ENCODE measurements at regions not wholly inside any gene's neighbourhood (a gene's known extent, or its start where the extent isn't known, plus 50 kb on each side); places are given as distances from the start of the nearest gene placed in this dataset.

DNA sequence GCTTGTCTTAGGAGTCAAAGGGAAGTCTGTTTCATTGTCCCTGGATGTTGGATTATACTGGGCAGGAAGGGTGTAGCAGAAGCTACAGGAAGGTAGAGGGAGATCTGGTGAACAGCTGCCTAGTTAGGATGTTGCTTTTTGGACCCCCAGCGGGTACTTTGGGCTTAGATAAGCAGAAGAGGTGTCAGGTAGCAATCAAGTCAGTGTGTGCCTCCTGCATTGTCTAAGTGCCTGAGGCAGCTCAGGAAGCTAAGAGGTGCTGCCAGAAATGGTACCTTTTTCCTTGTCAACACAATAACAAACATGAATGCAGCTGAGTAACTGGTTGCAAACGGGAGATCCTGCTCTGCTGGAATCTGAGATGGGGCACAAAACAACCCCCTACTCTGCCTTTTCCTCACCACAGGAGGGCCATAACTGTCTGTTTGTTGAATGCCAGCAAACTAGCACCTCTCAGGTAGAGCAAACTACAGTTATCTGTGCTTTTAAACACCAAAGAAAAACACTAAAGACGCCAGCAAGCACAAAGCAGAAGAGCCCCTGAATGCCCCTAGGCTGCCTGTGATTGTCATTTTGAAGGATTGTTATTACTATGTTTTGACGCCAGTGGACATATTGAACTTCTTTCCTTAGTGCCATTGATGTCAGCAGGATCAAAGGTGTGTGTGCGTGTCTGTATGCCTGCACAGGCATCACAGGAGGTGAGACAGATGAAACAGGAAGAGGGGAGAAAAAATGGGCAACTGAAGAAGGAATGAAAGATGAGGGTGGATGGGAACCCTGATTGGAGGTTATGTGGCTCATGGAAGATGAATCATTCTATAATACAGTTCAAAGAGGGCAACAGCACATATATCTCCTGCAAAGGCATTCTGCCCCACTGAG, 151.4 kb downstream of the ETAA1 start:
- in situ Hi-C loops (cut with MboI; ENCODE audit: low pct_unique_long_range_greater_than_20kb, low sequenced_read_pairs, unreplicated experiment): no loop called here
- DNase-seq (ENCODE audit: low spot score): no peak
- TF ChIP-seq, protein P1, sequence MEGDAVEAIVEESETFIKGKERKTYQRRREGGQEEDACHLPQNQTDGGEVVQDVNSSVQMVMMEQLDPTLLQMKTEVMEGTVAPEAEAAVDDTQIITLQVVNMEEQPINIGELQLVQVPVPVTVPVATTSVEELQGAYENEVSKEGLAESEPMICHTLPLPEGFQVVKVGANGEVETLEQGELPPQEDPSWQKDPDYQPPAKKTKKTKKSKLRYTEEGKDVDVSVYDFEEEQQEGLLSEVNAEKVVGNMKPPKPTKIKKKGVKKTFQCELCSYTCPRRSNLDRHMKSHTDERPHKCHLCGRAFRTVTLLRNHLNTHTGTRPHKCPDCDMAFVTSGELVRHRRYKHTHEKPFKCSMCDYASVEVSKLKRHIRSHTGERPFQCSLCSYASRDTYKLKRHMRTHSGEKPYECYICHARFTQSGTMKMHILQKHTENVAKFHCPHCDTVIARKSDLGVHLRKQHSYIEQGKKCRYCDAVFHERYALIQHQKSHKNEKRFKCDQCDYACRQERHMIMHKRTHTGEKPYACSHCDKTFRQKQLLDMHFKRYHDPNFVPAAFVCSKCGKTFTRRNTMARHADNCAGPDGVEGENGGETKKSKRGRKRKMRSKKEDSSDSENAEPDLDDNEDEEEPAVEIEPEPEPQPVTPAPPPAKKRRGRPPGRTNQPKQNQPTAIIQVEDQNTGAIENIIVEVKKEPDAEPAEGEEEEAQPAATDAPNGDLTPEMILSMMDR (IDR thresholded peaks at IDR 0.05; ENCODE audit: extremely low read depth, insufficient read depth, missing control alignments): no peak

DNA sequence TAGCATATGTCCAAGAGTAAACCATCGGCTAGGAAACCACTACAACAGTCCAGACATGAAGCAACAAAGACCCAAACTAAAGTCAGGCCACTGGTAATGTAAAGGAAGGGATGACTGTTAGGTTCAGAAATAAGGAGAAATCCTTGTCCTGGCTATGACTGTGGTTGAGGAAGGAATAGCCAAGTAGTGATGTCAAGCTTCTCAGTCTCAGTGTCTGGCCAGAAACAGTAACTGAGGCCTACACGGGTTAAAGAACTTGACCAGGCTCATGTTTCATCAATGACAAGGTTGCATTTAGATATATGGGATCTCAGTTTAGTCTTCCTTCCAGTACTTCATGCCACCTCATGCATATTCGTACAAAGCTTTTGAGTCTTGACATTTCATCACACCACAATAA, 162.0 kb downstream of the ETAA1 start:
- TF ChIP-seq, protein P1 (IDR thresholded peaks at IDR 0.05; ENCODE audit: extremely low read depth, insufficient read depth, missing control alignments): no peak
- in situ Hi-C loops (cut with MboI; ENCODE audit: low pct_unique_long_range_greater_than_20kb, low sequenced_read_pairs, unreplicated experiment): no loop called here
- DNase-seq (ENCODE audit: low spot score): no peak

DNA sequence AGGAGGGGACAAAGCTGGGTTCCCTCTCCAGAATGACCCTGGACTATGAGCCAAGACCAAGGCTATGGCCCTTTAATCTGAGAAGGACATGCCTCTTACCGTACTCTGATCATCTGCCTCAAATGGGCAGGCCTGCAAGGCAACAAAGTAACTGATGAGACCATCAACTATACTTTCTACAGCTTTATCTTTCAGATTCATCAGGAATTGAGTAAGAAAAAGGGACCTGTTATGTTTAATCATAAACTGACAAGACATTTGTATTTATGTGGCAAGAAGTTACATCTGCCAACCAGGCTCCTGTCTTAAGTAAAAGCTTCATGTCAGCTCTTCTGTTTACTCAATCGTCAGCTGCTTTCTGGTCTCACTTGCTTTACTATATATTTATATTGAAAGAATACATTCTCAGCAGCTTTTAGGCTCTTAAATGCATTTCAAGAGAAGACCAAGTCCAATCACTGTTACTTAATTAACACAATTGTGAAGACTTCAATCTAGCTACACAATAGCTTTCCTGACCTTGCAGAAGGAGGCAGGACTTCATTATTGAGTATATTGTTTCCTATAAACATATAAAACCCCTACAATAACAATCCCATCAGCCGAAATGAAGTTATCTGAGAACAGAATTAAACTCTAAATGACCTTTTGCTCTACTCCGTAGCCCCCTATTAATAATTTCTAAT, 163.8 kb downstream of the ETAA1 start:
- TF ChIP-seq, protein P1 (IDR thresholded peaks at IDR 0.05; ENCODE audit: extremely low read depth, insufficient read depth, missing control alignments): no peak
- in situ Hi-C loops (cut with MboI; ENCODE audit: low pct_unique_long_range_greater_than_20kb, low sequenced_read_pairs, unreplicated experiment): no loop called here
- DNase-seq (ENCODE audit: low spot score): no peak

- in situ Hi-C loops (cut with MboI; ENCODE audit: low pct_unique_long_range_greater_than_20kb, low sequenced_read_pairs, unreplicated experiment): no loop called here
- no peak for DNase-seq (ENCODE audit: low spot score)
- TF ChIP-seq, protein P1 (IDR thresholded peaks at IDR 0.05; ENCODE audit: extremely low read depth, insufficient read depth, missing control alignments): no peak
These were observed 164.4 kb downstream of the ETAA1 start for GRCh38 chr2:67561457-67561965.

- TF ChIP-seq, protein P1 (IDR thresholded peaks at IDR 0.05; ENCODE audit: extremely low read depth, insufficient read depth, missing control alignments): no peak
- in situ Hi-C loops (cut with MboI; ENCODE audit: low pct_unique_long_range_greater_than_20kb, low sequenced_read_pairs, unreplicated experiment): no loop called here
These were observed 166.9 kb downstream of the ETAA1 start for GRCh38 chr2:67564076-67564475.

DNA sequence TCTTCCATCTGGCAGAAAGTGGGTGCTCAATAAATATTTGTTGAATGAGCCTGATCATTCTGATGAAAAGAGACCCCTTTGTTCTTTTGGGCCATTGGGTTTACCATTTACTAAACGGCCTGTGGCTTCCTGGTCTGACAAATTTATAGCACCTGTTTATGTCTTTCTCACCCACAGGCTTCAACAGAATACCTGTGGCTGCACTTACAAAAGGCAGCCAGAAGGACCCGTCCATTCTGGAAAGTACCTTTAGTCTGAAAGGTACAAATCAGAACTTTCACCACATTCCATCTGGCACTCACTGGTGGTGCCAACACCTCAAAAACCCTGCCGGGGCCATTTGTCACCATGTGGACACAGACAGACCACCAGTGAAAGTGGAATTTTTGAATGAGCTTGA, 167.5 kb downstream of the ETAA1 start:
- in situ Hi-C loops (cut with MboI; ENCODE audit: low pct_unique_long_range_greater_than_20kb, low sequenced_read_pairs, unreplicated experiment): no loop called here
- no peak for DNase-seq (ENCODE audit: low spot score)
- TF ChIP-seq, protein P1 (IDR thresholded peaks at IDR 0.05; ENCODE audit: extremely low read depth, insufficient read depth, missing control alignments): no peak

More at GRCh38 chr2:67564076-67564475, 166.9 kb downstream of the ETAA1 start:
- no peak for DNase-seq (ENCODE audit: low spot score)
